RCC 7860 (cell line): ENCODE measurements at regions not wholly inside any gene's neighbourhood (a gene's known extent, or its start where the extent isn't known, plus 50 kb on each side); places are given as distances from the start of the nearest gene placed in this dataset.

ENCODE experiments used
- DNase-seq: peaks from one replicate; pipeline ENCODE4 v3.0.0-alpha.2; 2015; ENCODE audit warnings: low spot score
- FAIRE-seq: peaks from 2 replicates; lab custom pipeline; 2012; peaks lifted over from hg19 to GRCh38; lab: Jason Lieb, UNC

DNA sequence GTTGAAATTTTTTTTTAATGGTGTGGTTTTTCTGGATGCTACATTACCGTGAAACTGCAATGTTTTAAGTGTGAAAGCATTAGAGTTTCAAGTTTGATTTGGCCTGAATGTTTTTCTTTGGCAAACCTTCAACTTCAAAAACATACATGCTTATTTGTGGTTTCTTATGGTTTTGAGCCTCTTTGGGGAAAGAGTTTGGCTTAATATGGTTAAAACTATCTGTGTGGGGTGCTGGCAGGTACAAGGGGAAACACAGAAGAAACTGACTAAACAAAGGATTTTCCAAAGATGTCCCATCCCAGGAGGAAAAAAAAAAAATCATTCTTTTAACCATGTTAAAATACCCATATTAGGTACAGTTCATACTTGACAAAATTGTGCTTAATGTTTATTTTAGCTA, 121.1 kb downstream of the HGF start:
- FAIRE-seq: no peak

DNA sequence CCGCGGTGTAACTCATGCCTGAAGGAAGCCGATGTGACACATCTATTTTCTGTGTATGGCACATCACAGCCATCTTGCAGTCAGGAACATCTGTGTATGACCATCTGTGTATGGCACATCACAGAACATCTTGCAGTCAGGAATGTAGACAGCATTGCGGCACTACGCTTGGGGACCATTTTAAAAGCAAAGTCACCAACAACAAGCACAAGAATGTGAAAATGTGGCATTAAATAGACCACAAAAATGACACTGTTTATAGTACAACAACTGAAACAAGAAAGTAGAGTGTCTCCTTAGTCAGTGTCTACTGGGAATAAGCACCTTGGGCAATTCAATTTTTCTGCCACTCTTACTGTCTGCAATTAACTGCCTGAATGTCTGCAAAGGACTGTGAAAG, 124.4 kb downstream of the HGF start:
- FAIRE-seq (no peak), DNase-seq (no peak)

More for the DNA sequence above, 121.1 kb downstream of the HGF start:
- DNase-seq: no peak

GRCh38 chr7:81641873-81642272, 128.0 kb downstream of the HGF start:
- FAIRE-seq (no peak), DNase-seq (no peak)

DNA sequence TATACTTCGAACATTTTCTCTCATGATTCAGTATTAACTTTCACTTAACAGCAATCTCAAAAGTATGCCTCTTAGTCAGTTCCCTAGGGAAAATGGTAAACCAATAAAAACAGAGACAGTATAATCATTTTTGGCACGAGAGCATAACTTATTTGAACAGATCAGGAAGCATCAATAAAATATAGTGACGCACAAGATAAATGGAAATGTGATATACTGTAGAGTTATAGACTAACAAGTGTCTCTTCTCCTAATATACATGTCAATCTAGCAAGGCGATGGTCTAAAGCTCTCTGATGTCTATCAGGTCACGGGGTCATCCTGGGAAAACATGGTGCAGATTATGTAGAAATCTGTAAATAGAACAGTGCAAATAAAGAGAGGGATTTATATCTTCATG, 131.6 kb downstream of the HGF start:
- FAIRE-seq (no peak), DNase-seq (no peak)

DNA sequence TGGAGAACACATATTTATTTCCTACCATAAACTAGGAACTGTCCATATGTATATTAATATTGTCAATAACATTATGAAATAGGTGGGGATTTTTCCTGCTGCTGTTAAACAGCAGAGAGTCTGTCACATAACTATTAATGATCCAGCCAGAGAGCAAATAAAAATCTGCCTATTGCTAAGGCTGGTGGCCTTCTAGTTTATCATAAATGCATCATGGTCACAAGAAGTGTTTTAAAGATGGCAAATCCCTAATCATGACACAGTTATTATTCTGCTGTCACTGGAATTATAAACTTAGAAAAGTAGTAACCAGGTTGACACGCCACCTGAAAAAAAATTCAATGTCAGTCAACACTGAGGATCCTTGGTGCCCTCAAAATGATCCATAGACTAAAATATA, 132.3 kb downstream of the HGF start:
- no peak for DNase-seq
- no peak for FAIRE-seq

GRCh38 chr7:81632418-81632817, 137.4 kb downstream of the HGF start:
- FAIRE-seq: no peak
- peak; percentile 67 for DNase-seq

DNA sequence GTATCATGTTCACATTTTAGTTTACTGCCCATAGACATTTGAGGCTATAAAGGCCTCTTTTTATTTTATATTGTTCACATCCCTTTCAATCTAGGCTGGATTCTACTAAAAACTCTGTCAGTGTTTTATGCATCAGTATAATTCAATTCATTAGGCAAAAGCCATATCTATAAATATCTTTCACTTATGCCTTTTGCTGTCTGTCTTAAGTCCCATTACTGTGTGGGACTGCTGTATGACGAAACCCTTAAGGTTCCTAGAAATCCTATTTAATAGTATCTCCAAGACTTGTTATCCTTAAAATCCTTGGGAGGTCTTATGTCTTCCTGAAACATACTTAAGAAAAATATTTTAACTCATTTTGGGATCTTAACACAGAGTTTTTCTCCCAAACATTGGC, 139.2 kb downstream of the HGF start:
- no peak for FAIRE-seq

GRCh38 chr7:81629702-81630101, 140.1 kb downstream of the HGF start:
- no peak for DNase-seq
- FAIRE-seq: no peak

More for the DNA sequence above, 139.2 kb downstream of the HGF start:
- DNase-seq: no peak

- DNase-seq (no peak), FAIRE-seq (no peak)
These were observed 140.9 kb downstream of the HGF start for GRCh38 chr7:81628951-81629350.

- FAIRE-seq: peak; percentile 87
- no peak for DNase-seq
These were observed 142.1 kb downstream of the HGF start for GRCh38 chr7:81627536-81628287.

DNA sequence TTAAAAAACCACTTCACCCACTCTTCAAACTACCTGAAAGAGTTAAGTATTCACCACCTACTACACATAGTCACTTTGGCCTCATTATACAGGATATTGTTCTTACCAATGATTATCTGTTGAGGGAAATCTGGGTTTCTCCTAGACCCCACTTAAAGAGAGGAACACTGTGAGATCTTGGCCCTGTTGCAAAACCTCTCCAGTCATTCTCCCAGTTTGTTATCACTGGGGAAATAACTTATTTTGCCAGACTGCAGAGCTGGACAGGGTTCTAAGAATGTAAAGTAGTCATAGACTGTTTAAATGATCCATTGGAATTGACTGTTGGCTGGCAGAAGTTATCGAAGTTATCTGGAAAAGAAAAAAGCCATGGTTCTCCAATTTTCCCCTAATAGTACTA, 143.8 kb downstream of the HGF start:
- FAIRE-seq (no peak), DNase-seq (no peak)

DNA sequence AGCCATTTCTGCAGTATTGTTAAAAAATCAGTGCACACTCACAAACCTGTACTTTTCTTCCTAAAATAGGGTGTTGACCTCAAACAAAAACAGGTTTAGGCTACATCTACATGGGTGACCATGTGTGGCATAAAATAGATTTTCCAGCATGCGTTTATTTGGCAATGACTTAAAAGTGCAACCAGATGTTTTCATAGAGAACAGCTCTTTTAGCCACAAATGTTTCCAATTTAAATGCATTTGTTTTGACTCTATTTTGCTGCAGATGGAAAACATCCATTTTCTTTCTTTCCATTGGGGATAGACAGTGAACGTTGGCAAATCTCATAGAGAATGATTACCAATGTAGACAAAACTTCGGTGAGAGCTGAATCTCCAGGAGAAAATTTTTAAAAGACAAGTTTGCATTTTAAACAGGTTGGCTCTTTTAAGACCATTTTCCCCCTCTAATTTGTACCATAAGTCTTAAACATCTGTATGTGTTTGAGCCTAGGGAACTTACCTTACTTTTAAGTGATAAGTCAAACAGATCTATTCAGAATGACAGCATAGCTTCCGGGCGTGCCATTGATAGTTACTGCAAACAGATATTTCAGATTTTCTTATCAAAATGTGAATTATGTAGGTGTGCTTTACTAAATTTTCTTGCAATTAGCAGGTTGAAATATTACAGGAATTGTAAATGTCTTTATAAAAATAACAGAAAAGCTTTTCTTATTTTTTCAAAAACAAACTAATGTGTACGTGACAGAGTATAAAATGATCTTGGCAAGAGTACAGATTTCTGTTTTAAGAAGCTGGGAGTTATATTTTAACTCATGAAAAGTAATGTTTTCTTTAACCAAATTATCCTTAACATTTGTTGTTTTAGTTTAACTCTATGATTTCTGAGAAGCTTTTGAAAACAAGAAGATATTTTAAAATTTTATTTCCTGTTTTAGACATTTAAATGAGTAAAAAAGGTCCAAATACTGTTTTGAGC, 144.9 kb downstream of the HGF start:
- DNase-seq: no peak
- peak; percentile 92 for FAIRE-seq

- no peak for FAIRE-seq
- no peak for DNase-seq
These were observed 145.7 kb downstream of the HGF start for GRCh38 chr7:81624021-81624592.

DNA sequence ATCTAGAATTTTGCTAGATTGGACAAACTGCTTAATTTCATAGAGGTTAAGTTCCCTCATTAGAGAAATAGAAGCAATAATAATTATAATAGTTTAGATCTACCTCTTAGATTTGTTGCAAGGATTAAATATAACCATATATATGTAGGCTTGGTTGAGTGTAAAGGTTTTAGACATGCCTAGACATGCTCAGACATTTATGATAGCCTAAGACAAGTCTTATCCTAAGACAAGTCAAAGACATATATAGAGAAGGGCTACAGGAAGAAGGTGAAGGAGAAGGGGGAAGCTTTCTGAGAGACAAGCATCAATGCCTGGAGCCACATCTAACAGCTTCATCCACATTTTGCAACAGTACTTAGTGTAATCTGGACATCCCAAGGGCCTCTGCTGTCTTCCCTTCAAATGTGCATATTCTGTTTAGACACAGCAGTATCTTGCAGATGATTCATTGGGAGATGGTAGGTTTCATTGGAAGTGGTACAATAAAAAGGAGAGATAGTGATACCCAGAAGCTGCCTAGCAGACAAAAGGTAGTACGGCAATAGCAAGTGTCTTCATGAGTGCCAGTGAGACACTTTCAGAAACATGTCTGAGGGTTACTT, 146.5 kb downstream of the HGF start:
- no peak for DNase-seq
- FAIRE-seq: no peak

GRCh38 chr7:81621893-81622292, 148.0 kb downstream of the HGF start:
- FAIRE-seq: no peak
- no peak for DNase-seq

DNA sequence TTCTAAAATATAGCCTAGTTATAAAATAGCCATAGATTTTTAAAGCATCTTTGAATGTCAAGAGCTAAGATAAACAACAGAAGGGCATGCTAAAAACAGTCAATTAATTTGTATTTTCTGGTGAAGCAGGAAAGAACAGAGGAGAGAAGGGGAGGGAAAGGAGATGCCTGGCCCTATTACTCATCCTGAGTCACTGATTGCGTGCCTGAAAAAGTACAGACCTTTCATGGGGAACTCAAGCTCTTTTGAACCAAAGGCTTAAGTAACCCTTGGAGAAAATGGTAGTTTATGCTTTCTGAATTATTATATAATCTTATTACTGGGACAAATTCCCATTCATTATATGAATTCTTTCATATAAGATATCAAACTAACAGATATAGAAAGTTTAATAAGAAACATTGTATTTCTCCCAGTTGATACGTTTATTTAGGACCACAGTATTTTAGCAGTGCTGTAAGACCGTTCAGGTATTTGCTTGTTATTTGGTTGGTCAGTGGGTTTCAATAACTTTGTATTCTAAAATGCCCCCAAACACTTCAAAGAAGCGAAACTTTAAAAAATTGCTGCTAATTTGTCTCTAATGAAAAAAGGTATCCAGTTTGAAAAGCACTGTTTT, 151.3 kb downstream of the HGF start:
- FAIRE-seq (peak; percentile 97), DNase-seq (peak; percentile 81)

DNA sequence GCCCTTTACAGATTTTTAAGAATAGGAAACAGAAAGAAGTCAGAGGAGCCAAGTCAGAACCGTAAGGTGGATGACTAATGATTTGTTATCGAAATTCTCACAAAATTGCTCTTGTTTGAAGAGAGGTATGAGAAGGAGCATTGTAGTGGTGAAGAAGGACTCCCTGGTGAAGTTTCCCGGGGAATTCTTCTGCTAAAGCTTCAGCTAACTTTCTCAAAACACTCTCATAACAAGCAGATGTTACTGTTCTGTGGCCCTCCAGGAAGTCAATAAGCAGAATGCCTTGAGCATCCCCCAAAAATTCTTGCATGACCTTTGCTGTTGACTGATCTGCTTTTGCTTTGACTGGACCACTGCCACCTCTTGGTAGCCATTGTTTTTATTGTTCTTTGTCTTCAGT, 152.9 kb downstream of the HGF start:
- no peak for DNase-seq
- no peak for FAIRE-seq

DNA sequence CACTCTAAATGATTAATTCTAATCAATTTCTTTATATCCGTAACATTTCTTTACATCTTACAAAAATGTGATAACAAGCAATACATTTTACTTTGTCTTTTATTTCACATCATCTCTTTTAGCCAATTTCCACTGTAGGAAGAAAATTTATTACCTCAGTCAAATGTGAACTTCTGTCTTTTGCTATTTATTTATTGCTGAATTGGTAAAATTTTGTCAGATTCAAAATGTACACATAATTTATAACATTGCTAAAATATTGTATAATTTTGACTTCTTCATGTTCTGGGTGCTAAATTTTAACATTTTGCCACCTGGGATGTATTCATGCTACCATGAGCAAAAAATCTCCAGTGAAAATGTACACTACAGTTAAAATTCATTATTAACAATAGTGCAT, 158.0 kb downstream of the HGF start:
- DNase-seq (no peak), FAIRE-seq (no peak)

DNA sequence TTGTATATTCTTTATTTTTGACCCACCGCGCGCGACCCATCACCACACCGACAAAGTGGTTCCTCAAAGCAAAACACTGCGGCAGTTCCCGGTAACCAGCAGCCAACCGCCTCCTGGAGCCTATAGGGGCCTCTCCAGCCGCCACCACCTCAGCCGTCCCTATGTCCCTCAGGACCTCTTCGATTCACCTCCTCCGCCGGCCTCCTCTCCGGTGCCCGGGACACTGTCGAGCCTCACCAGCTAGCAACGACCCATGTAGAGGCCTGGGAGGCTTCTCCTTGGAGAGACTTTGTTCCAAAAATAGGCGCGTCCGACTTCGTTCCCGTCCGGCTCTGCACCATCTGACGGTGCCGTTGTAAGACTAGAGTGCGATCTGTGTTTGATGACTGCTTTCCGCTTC, 158.8 kb downstream of the HGF start:
- FAIRE-seq (no peak), DNase-seq (no peak)

GRCh38 chr7:81608748-81609382, 161.0 kb downstream of the HGF start:
- DNase-seq (peak; percentile 64), FAIRE-seq (peak; percentile 96)
